Fibroblast of villous mesenchyme (primary cell): ENCODE measurements at regions not wholly inside any gene's neighbourhood (a gene's known extent, or its start where the extent isn't known, plus 50 kb on each side); places are given as distances from the start of the nearest gene placed in this dataset.

Source experiments
- DNase-seq: peaks from one replicate; pipeline ENCODE4 v3.0.0-alpha.2; 2010; ENCODE audit warnings: low read depth
- H3K4me3 ChIP-seq: 2 replicates; pipeline ENCODE4 v1.5.1; 2011; ENCODE audit warnings: low read depth, mild to moderate bottlenecking, low read length
- TF ChIP-seq, protein P1 (sequence below): IDR thresholded peaks from 2 replicates; pipeline ENCODE4 v1.5.1; 2012; ENCODE audit warnings: low read depth, mild to moderate bottlenecking, low read length; ENCODE audit not compliant: insufficient read depth

DNA sequence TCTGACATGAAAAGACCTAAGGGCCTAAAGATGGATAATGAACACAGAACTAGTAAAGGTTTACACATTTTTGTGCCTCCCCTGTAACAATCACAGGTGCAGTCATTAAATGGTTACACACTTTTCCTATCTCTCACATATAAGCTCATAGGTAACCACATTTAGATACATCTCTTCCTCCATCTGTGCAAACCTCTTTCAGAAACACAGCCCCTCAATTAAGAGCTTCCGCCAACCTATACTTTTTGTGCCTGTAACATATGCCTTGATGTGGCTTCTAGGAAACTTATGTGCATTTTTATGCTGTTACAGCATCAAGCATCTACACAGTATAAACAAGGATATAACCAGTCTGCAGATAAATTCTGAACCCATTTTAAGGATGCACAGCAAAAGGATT lies 643.3 kb downstream of the BCL11A start:
- DNase-seq = no peak
- H3K4me3 ChIP-seq = no peak overlapping the region
- TF ChIP-seq, protein P1, sequence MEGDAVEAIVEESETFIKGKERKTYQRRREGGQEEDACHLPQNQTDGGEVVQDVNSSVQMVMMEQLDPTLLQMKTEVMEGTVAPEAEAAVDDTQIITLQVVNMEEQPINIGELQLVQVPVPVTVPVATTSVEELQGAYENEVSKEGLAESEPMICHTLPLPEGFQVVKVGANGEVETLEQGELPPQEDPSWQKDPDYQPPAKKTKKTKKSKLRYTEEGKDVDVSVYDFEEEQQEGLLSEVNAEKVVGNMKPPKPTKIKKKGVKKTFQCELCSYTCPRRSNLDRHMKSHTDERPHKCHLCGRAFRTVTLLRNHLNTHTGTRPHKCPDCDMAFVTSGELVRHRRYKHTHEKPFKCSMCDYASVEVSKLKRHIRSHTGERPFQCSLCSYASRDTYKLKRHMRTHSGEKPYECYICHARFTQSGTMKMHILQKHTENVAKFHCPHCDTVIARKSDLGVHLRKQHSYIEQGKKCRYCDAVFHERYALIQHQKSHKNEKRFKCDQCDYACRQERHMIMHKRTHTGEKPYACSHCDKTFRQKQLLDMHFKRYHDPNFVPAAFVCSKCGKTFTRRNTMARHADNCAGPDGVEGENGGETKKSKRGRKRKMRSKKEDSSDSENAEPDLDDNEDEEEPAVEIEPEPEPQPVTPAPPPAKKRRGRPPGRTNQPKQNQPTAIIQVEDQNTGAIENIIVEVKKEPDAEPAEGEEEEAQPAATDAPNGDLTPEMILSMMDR = no peak

DNA sequence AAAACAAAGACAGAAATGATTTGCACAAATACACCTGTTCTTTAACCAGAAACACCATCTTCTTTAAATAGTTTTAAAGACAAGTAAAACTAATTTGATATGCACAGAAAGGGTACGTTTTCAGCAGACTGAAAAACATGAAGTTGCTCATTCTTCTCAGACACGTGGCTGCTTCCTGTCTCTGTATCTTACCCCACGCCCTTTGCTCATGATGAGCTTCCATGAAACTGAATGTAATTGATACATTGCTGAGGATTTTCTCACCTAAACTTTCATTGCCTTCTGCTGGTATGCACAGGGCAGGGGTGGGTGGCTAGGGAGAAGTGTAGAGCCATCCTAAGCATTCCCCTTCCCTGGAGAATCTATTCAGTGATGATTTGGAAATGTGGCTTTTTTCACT lies 644.3 kb downstream of the BCL11A start:
- H3K4me3 ChIP-seq = no peak overlapping the region
- TF ChIP-seq, protein P1 = no peak
- DNase-seq = no peak

DNA sequence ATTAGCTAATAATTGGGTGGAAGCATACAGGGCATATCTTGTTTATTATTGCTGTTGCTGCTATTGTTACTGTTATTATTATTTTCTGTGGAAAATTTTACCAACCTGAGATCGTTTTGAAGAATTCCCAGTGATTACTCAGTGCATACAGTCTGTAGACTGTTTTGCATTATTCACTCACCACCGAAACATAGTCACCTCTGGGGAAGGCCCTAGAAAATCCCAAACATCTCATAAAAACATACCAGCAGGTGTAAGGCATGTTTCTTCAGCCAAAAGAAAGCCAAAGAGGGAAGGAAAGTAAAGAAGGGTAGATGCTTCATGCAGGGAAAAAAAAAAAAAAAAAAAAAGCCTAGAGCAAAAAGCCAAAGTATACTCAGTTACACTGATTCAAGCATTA lies 647.7 kb downstream of the BCL11A start:
- no peak overlapping the region for H3K4me3 ChIP-seq
- DNase-seq = no peak
- TF ChIP-seq, protein P1 = no peak

DNA sequence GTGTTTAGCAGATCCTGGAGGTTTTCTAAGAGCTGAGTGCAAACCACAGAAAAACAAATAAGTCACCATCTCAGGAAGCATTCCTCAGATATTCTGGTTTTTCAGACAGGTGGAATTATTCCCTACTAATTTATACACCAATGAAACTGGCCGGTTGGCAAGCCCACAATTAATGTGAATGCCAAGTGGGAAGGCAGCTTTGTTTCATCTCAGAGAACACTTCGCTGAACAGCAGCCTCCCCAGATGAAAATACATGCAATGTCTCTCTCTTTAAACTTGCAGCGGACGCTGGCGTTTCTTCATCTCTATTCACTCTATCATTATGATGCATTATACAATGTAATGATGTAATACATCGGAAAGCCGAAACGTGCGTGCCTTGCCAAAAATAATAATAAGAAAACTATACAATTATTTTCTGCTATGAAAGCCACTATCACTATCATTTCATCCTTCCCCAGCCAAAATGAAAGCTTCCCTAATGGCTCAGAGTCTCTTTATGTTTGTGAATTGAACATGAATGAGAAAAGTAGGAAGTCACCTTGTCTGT lies 649.4 kb downstream of the BCL11A start:
- no peak for DNase-seq
- H3K4me3 ChIP-seq = no peak overlapping the region
- TF ChIP-seq, protein P1 = no peak

DNA sequence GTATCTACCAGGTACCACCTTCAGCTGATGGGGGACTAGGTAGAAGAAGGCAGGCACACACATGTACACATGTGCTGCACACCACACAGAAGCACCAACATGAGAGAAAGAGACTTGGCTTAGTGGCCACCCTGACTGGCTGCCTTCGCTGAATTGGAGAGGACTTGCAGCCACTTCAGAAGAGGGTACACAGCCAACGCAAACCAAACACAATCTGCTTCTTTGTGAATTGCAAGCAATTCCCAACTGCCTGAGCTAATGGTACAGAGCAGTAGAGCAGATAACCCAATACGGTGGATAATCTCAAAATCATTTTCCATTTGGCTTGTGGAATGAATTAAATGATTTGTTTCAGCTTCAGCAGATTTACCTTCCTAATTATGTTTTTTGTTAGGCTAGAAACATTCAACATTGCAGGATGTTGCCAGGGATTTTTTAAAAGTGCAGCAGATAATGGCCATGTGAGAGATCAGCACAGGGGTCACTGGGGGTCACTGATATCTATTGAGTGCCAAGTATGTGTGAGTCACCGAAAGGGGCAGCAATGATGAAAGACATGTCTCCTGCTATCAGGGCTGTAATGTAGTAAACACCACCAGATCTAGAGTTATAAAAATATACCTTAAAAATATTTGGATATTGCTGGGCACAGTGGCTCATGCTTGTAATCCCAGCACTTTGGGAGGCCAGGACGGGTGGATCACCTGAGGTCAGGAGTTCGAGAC lies 652.6 kb downstream of the BCL11A start:
- DNase-seq = no peak
- H3K4me3 ChIP-seq = no peak overlapping the region
- TF ChIP-seq, protein P1 = no peak

DNA sequence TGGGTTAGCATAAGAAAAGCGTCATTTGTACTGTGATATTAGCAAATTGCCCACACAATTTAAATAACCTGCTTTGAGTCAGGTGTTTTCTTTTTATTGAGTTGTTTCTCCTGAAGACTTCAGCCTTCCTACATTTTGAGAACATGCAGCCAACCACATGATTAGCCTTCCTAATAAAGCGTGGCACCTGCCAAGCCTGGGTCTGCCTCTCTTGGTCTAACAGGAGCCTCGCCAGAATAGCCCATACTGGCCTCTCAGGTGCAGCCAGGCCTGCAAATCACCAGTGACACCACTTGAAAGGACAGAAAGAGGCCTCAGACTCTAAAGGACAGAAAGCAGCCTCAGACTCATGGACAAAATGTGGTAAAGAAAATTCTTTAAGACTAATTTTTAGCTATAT lies 653.8 kb downstream of the BCL11A start:
- TF ChIP-seq, protein P1 = no peak
- DNase-seq = no peak
- H3K4me3 ChIP-seq = no peak overlapping the region
